ENCODE measurements at regions not wholly inside any gene's neighbourhood (a gene's known extent, or its start where the extent isn't known, plus 50 kb on each side); places are given as distances from the start of the nearest gene placed in this dataset.

GRCh38 chr22:48644108-48644507, 1183.6 kb downstream of the BRD1 start (continued):
- TF ChIP-seq ZFP90 (CRISPR knock-in tag; IDR thresholded peaks at IDR 0.05; ENCODE audit: borderline replicate concordance): no peak
- no peak for TF ChIP-seq TBX3 (IDR thresholded peaks at IDR 0.05; ENCODE audit: borderline replicate concordance)
- TF ChIP-seq MAFG (CRISPR knock-in tag; IDR thresholded peaks at IDR 0.05): 0 out of 2 replicates have a peak, but pooled peaks have one; percentile 56
- no peak for TF ChIP-seq TBP (CRISPR knock-in tag; IDR thresholded peaks at IDR 0.05)
- TF ChIP-seq REL (CRISPR knock-in tag; conservative IDR thresholded peaks at IDR 0.05): no peak
- TF ChIP-seq GATAD1 (CRISPR knock-in tag; IDR thresholded peaks at IDR 0.05): no peak
- TF ChIP-seq MXD1 (CRISPR knock-in tag; IDR thresholded peaks at IDR 0.05): no peak
- no peak for TF ChIP-seq NFATC3 (CRISPR knock-in tag; IDR thresholded peaks at IDR 0.05)
- no peak for TF ChIP-seq SMC3 (IDR thresholded peaks at IDR 0.05; ENCODE audit: low read length)
- no peak for TF ChIP-seq ZNF710 (CRISPR knock-in tag; IDR thresholded peaks at IDR 0.05; ENCODE audit: borderline replicate concordance)
- TF ChIP-seq, protein P1, sequence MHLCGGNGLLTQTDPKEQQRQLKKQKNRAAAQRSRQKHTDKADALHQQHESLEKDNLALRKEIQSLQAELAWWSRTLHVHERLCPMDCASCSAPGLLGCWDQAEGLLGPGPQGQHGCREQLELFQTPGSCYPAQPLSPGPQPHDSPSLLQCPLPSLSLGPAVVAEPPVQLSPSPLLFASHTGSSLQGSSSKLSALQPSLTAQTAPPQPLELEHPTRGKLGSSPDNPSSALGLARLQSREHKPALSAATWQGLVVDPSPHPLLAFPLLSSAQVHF (CRISPR knock-in tag; IDR thresholded peaks at IDR 0.05): no peak

All from HepG2 (cell line).